BE2C (cell line): ENCODE measurements at regions not wholly inside any gene's neighbourhood (a gene's known extent, or its start where the extent isn't known, plus 50 kb on each side); places are given as distances from the start of the nearest gene placed in this dataset.
A peak's percentile ranks its signal among the peaks of the same experiment; 100 is the strongest.

Experiments used
- DNase-seq: peaks from one replicate; pipeline ENCODE4 v3.0.0-alpha.2; 2020
- H3K27me3 ChIP-seq: fragments of 250-450 bp; sonication (Bioruptor Pico); 2 replicates; pipeline ENCODE4 v1.5.1; 2020; ENCODE audit warnings: mild to moderate bottlenecking
- H3K36me3 ChIP-seq: fragments of 250-450 bp; sonication (Bioruptor Pico); 2 replicates; pipeline ENCODE4 v1.5.1; 2020; ENCODE audit warnings: mild to moderate bottlenecking
- H3K4me1 ChIP-seq: fragments of 250-450 bp; sonication (Bioruptor Pico); 2 replicates; pipeline ENCODE4 v1.5.1; 2020
- H3K4me3 ChIP-seq: 2 replicates; pipeline ENCODE4 v1.5.1; 2011; ENCODE audit warnings: low read depth, low read length
- H3K9me3 ChIP-seq: fragments of 250-450 bp; sonication (Bioruptor Pico); 2 replicates; pipeline ENCODE4 v1.5.1; 2020
- TF ChIP-seq, protein P1 (sequence below): IDR thresholded peaks from 2 replicates; pipeline ENCODE4 v1.5.1; 2012; ENCODE audit warnings: mild to moderate bottlenecking, low read depth, low read length

- H3K27me3 ChIP-seq, result no peaks in the 10 kb centered on the region
- peak; percentile 51 for DNase-seq
- no peaks in the 10 kb centered on the region for H3K36me3 ChIP-seq
- H3K4me3 ChIP-seq, result no peak overlapping the region
- TF ChIP-seq, protein P1, sequence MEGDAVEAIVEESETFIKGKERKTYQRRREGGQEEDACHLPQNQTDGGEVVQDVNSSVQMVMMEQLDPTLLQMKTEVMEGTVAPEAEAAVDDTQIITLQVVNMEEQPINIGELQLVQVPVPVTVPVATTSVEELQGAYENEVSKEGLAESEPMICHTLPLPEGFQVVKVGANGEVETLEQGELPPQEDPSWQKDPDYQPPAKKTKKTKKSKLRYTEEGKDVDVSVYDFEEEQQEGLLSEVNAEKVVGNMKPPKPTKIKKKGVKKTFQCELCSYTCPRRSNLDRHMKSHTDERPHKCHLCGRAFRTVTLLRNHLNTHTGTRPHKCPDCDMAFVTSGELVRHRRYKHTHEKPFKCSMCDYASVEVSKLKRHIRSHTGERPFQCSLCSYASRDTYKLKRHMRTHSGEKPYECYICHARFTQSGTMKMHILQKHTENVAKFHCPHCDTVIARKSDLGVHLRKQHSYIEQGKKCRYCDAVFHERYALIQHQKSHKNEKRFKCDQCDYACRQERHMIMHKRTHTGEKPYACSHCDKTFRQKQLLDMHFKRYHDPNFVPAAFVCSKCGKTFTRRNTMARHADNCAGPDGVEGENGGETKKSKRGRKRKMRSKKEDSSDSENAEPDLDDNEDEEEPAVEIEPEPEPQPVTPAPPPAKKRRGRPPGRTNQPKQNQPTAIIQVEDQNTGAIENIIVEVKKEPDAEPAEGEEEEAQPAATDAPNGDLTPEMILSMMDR, result no peak
- no peaks in the 10 kb centered on the region for H3K9me3 ChIP-seq
- H3K4me1 ChIP-seq, result peaks cover 8% of the 10 kb centered on the region
Observed at GRCh38 chr4:100838286-100838685, 320.5 kb upstream of the EMCN start.

- peak; percentile 8 for DNase-seq
- H3K4me3 ChIP-seq, result no peak overlapping the region
- peaks cover 8% of the 10 kb centered on the region for H3K4me1 ChIP-seq
- H3K27me3 ChIP-seq, result no peaks in the 10 kb centered on the region
- TF ChIP-seq, protein P1, result no peak
- no peaks in the 10 kb centered on the region for H3K9me3 ChIP-seq
- no peaks in the 10 kb centered on the region for H3K36me3 ChIP-seq
Observed at GRCh38 chr4:100836929-100837328, 319.1 kb upstream of the EMCN start.

- no peaks in the 10 kb centered on the region for H3K9me3 ChIP-seq
- DNase-seq, result no peak
- H3K36me3 ChIP-seq, result no peaks in the 10 kb centered on the region
- H3K4me1 ChIP-seq, result peaks cover 8% of the 10 kb centered on the region
- TF ChIP-seq, protein P1, result no peak
- H3K4me3 ChIP-seq, result no peak overlapping the region
- H3K27me3 ChIP-seq, result no peaks in the 10 kb centered on the region
Observed at GRCh38 chr4:100834616-100835015, 316.8 kb upstream of the EMCN start.

DNA sequence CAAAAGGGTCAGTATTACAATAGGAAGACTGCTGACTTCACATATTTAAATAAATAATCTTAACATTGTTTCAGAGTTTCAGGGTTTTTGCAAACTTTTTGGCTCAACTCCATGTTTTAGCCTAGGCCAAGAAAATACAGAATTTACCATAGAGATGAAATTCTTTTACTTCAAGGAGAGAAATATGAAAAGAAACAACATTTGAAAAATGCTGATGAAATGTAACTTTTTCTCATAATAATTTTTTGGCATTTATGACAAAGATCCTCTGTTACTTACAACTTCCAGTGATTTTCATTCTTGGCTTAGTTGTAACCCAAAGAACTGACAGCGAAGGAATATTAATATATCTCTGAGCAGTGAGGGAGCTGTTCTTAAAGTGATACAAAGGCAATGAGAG lies 316.1 kb upstream of the EMCN start:
- H3K36me3 ChIP-seq, result no peaks in the 10 kb centered on the region
- DNase-seq, result no peak
- H3K9me3 ChIP-seq, result no peaks in the 10 kb centered on the region
- H3K27me3 ChIP-seq, result no peaks in the 10 kb centered on the region
- H3K4me1 ChIP-seq, result peaks cover 8% of the 10 kb centered on the region
- no peak overlapping the region for H3K4me3 ChIP-seq
- TF ChIP-seq, protein P1, result no peak

DNA sequence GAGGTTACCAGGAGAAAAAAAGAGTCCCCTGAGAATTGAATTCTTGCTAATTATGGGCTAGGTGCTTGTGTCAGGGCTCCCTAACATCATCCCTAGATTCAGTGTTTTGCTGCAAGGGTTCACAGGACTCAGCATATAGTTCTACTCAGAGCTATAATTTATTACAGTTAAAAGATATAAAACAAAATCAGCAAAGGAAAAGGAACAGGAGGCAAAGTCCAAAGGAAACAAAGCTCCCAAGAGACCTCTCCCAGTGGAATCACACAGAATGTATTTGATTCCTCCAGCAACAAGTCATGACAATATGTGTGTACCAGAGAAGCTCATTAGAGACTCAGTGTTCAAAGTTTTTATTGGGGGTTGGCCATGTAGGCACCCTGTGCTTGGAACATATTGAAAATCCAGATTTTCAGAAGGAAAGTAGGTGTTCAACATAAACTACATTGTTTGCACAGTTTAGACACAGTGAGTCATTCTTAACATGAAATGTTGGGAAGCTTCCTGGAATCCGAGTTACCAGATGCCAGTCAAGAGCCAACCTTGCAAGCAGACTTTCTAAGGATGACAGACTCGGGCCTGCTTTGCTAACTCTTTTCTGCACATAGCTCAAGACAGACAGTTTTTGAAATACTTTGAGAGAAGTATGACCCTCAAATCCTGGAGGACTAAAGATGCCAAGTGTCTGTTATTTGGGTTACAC lies 311.3 kb upstream of the EMCN start:
- Histone ChIP-seq H3K4me1 (no peaks in the 10 kb centered on the region), H3K9me3 (no peaks in the 10 kb centered on the region), H3K4me3 (no peak overlapping the region), H3K27me3 (no peaks in the 10 kb centered on the region), H3K36me3 (no peaks in the 10 kb centered on the region)
- TF ChIP-seq, protein P1, result no peak
- DNase-seq, result no peak

DNA sequence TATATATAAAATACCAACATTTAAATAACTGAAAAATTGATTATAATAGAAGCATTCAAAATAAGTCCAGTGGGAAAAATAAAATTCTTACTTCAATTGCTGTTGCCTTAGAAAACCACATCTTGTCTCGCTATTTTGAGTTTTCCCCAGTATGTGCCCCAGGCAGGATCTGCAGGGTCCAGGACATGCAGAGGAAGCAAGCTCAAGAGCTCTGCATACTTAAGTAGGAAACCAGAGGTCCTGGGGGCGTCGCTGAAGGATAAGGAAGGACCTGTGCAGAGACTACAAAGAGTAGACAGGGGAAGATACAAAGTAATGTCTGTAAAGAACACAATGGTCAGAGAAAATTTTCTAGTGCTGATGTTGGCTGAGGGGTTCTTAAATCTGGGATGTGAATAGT lies 310.5 kb upstream of the EMCN start:
- no peaks in the 10 kb centered on the region for H3K36me3 ChIP-seq
- no peaks in the 10 kb centered on the region for H3K9me3 ChIP-seq
- H3K27me3 ChIP-seq, result no peaks in the 10 kb centered on the region
- TF ChIP-seq, protein P1, result no peak
- no peak for DNase-seq
- no peak overlapping the region for H3K4me3 ChIP-seq
- H3K4me1 ChIP-seq, result no peaks in the 10 kb centered on the region
